Cardiac muscle cell (in vitro differentiated cells and primary cell): ENCODE measurements at regions not wholly inside any gene's neighbourhood (a gene's known extent, or its start where the extent isn't known, plus 50 kb on each side); places are given as distances from the start of the nearest gene placed in this dataset.
"Not testable (repeated sequence)": the region's sequence is repeated elsewhere in the genome, so short reads cannot be mapped to it uniquely, and the experiment has no call there.

ENCODE experiments used
- DNase-seq, 2 donors: peaks; one replicate each; pipeline versions ENCODE4 v3.0.0 to v3.0.0-alpha.2; 2010 to 2017; ENCODE audit warnings: low read depth in 1 of 2, low spot score in 1 of 2
- H3K27ac ChIP-seq: fragments of 200-600 bp; sonication (generic); 2 replicates; pipeline ENCODE4 v1.5.1; 2016
- H3K27me3 ChIP-seq: fragments of 200-600 bp; sonication (generic); 2 replicates; pipeline ENCODE4 v1.6.0; 2016; ENCODE audit warnings: control low read depth
- H3K36me3 ChIP-seq: fragments of 200-600 bp; sonication (generic); 2 replicates; pipeline ENCODE4 v1.5.1; 2016; ENCODE audit warnings: control low read depth
- H3K4me1 ChIP-seq: fragments of 200-600 bp; sonication (generic); 2 replicates; pipeline ENCODE4 v1.8.1; 2017; ENCODE audit warnings: low read depth, mild to moderate bottlenecking, mixed run types
- H3K4me3 ChIP-seq: fragments of 200-600 bp; sonication (generic); 2 replicates; pipeline ENCODE4 v1.5.1; 2016; ENCODE audit warnings: mild to moderate bottlenecking
- H3K9me3 ChIP-seq: fragments of 200-600 bp; sonication (generic); 2 replicates; pipeline ENCODE4 v1.5.1; 2017; ENCODE audit warnings: low read depth, mild to moderate bottlenecking, control low read depth
- CTCF ChIP-seq: IDR thresholded peaks from 2 replicates; pipeline ENCODE4 v1.5.1; 2012; ENCODE audit warnings: low read depth, mild to moderate bottlenecking, low read length

- Histone ChIP-seq H3K4me1 (no peaks in the 10 kb centered on the region), H3K27me3 (no peaks in the 10 kb centered on the region), H3K27ac (no peak overlapping the region), H3K9me3 (no peaks in the 10 kb centered on the region), H3K36me3 (no peaks in the 10 kb centered on the region), H3K4me3 (no peak overlapping the region)
- no peak for TF ChIP-seq CTCF
- DNase-seq: peak in 1 of 2 donors; percentile 86
These were observed 170.0 kb upstream of the MKLN1 start for GRCh38 chr7:131157530-131158243.

- H3K36me3 ChIP-seq, DNase-seq, H3K27ac ChIP-seq, H3K27me3 ChIP-seq, H3K4me1 ChIP-seq, H3K9me3 ChIP-seq, H3K4me3 ChIP-seq: not testable (repeated sequence)
These were observed 169.4 kb upstream of the MKLN1 start for GRCh38 chr7:131158244-131158636.

- Histone ChIP-seq H3K4me1 (no peaks in the 10 kb centered on the region), H3K27ac (no peak overlapping the region), H3K9me3 (no peaks in the 10 kb centered on the region), H3K27me3 (no peaks in the 10 kb centered on the region), H3K4me3 (no peak overlapping the region), H3K36me3 (no peaks in the 10 kb centered on the region)
- DNase-seq: peak in 1 of 2 donors; percentile 66
- no peak for TF ChIP-seq CTCF
These were observed 167.7 kb upstream of the MKLN1 start for GRCh38 chr7:131159961-131160361.

GRCh38 chr7:131161103-131161502, 166.6 kb upstream of the MKLN1 start:
- no peaks in the 10 kb centered on the region for H3K4me1 ChIP-seq
- no peak overlapping the region for H3K27ac ChIP-seq
- TF ChIP-seq CTCF: no peak
- H3K36me3 ChIP-seq: no peaks in the 10 kb centered on the region
- no peaks in the 10 kb centered on the region for H3K27me3 ChIP-seq
- H3K9me3 ChIP-seq: no peaks in the 10 kb centered on the region
- no peak for DNase-seq
- no peak overlapping the region for H3K4me3 ChIP-seq

GRCh38 chr7:131164025-131164925, 163.4 kb upstream of the MKLN1 start:
- Histone ChIP-seq H3K27me3 (no peaks in the 10 kb centered on the region), H3K4me3 (no peak overlapping the region), H3K4me1 (no peaks in the 10 kb centered on the region), H3K9me3 (no peaks in the 10 kb centered on the region), H3K36me3 (no peaks in the 10 kb centered on the region), H3K27ac (no peak overlapping the region)
- TF ChIP-seq CTCF: no peak
- DNase-seq: peak in 1 of 2 donors; percentile 79

GRCh38 chr7:131166066-131166465, 161.6 kb upstream of the MKLN1 start:
- Histone ChIP-seq H3K36me3 (no peaks in the 10 kb centered on the region), H3K27ac (no peak overlapping the region)
- TF ChIP-seq CTCF: no peak

More at GRCh38 chr7:131166066-131166465, 161.6 kb upstream of the MKLN1 start:
- H3K4me1 ChIP-seq: no peaks in the 10 kb centered on the region
- H3K9me3 ChIP-seq: no peaks in the 10 kb centered on the region
- H3K27me3 ChIP-seq: no peaks in the 10 kb centered on the region
- H3K4me3 ChIP-seq: no peak overlapping the region
- DNase-seq: peak in 1 of 2 donors; percentile 19
